Muscle of arm (tissue), 1 donor: ENCODE measurements at regions not wholly inside any gene's neighbourhood (a gene's known extent, or its start where the extent isn't known, plus 50 kb on each side); places are given as distances from the start of the nearest gene placed in this dataset.
"Not testable (repeated sequence)": the region's sequence is repeated elsewhere in the genome, so short reads cannot be mapped to it uniquely, and the experiment has no call there.

Source experiments
- DNase-seq: peaks from one replicate; pipeline ENCODE4 v3.0.0-alpha.2; 2013

DNA sequence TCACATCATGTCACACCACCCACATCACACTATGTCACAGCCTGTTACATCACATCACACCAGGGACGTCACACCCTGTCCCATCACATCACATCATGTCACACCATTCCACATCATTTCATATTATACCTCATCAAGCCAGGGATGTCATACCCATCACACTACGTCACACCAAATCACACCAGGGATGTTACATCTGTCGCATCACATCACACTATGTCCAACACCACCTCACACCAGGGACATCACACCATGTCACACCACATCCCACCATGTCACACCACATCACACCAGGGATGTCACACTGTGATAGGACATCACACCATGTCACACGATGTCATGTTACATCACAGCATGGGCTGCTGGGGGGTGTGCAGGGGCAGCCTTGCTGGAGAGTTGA lies 110.6 kb downstream of the TMEM121 start:
- DNase-seq = no peak

DNA sequence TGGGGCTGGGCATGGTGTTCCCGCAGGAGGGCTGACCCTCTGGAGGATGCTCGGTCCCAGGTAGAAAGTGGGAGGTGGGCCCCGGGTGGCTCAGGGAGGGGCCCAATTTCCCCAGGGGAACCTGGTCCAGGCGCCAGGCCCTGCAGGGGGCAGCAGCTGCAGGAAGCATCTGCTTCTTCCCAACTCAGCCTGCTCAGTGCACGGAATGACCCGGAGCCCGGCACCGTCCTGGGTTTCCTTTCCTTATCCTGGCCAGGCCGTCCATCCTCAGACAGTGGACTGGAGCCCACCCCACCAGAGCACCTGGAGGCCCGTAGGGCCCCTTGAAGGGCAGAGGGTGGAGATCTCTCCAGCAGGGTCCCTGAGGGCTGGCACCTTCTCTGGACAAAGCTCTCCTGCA lies 111.0 kb downstream of the TMEM121 start:
- DNase-seq = not testable (repeated sequence)

DNA sequence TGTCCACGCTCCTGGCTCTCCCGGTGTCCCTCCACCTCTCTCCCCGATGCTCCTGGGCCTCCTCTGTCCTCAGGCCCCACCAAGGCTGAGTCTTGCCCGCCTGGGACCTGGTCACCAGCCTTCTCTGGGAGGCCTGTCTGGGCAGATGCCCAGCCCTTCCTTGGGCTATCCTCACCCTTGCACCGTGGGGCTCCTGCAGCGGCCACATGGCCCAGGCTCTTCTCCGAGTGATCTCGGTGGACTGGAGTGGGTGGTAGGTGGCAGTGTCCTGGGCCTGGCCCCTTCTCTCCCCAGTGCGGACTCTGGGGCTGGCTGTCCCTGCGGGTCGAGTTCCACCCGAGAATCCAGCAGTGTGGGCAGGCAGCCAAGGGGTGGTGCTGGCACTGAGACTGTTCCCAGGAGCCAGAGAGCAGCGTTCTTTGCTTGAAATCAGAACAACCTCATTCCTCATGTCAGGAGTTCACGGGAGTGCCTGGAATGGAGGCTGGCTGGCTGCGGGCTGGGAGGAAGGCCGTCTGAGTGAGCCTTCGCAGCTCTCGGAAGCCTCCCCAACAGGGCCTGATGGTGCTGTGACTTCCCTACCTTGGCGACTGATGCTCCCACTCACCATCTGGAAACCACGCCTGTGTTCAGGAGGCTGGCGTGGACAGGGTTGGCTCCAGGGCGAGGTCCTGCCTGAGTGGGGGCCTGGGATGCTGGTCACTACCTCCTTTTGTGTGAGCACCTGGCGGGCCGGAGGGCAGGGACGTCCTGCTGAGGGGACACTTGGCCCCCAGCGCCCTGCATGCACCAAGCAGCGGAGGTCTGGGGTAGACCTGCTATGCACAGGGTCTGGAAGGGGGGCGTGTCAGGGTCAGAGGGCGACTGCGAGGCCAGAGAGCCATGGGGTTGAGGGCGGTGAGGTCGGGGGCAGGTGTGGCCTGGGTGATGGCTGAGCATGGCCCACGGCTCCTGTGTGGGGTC lies 113.9 kb downstream of the TMEM121 start:
- not testable (repeated sequence) for DNase-seq

DNA sequence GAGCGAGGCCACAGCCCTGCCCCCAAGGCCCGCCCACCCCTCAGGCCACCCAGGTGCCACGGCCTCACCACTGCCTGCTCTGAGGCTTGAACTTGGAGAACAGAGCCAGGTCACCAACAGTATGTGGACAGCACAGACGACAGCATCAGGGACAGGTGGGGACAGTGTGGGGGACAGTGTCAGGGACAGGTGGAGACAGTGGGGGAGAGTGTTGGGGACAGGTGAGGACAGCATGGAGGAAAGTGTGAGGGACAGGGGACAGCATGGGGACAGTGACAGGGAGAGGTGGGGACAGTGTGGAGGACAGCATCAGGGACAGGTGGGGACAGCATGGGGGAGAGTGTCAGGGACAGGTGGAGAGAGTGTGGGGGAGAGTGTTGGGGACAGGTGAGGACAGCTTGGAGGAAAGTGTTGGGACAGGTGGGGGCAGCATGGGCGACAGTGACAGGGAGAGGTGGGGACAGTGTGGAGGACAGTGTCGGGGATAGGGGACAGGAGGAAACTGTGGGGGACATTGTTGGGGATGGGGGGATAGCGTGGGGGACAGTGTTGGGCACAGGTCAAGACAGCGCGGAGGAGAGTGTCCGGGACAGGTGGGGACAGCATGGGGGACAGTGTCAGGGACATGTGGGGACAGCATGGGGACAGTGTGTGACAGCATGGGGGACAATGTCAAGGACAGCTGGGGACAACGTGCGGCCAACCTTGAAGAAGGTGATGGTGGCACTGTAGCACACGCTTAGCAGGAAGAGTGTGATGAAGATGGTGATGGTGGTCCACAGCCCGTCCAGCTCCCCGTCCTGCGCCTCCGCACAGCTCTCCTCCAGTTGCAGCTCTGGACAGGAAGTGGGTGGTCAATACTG lies 114.9 kb downstream of the TMEM121 start:
- no peak for DNase-seq

DNA sequence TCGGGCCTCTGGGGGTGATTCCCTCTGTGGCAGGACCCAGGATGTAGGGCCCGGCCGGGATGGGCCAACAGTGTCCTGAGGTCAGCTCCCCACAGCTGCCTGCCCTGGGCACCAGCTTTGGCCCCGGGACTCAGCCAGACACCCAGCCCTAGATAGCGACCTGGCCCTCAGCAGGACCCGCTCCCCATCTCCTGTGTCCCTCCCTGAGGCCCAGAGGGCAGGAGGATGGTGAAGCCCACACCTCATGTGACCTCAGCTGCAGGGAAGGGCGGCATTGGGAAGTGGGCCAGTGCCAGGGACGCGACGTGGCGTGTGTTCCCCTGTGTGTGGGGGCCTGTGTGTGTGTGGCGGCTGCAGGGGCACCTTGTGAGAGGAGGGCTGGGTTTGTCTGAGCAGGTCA lies 115.6 kb downstream of the TMEM121 start:
- DNase-seq = not testable (repeated sequence)

DNA sequence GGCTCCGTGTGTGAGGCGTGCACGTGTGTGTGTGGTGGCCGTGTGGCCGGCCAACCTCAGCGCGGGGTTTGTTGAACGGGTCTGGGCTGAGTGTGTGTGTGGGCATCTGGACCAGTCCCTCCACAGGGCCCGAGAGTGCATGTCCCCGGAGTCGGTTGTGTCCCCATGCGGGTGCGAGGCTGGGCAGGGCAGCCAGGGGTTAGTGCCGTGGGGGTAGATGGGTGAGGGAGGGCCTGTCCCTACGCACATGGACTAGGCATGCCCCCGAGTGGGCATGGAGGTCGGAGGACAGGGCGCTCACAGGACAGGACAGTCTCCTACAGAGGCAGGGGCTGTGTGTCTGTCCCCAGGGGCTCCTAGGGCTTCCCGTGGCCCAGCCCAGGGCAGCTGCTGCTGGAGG lies 116.1 kb downstream of the TMEM121 start:
- DNase-seq = not testable (repeated sequence)

DNA sequence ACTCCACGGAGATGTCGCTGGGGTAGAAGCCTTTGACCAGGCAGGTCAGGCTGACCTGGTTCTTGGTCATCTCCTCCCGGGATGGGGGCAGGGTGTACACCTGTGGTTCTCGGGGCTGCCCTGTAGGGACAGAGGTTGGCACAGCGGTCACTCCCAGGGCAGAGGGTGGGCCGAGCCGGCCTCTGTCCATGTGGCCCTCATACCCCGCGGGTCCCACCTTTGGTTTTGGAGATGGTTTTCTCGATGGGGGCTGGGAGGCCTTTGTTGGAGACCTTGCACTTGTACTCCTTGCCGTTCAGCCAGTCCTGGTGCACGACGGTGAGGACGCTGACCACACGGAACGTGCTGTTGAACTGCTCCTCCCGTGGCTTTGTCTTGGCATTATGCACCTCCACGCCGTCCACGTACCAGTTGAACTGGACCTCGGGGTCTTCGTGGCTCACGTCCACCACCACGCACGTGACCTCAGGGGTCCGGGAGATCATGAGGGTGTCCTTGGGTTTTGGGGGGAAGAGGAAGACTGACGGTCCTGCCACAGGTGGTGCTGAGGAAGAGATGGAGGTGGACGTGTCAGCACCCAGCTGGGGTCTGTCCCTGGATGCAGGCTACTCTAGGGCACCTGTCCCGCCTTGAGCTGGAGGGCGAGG lies 117.1 kb downstream of the TMEM121 start:
- DNase-seq = not testable (repeated sequence)

DNA sequence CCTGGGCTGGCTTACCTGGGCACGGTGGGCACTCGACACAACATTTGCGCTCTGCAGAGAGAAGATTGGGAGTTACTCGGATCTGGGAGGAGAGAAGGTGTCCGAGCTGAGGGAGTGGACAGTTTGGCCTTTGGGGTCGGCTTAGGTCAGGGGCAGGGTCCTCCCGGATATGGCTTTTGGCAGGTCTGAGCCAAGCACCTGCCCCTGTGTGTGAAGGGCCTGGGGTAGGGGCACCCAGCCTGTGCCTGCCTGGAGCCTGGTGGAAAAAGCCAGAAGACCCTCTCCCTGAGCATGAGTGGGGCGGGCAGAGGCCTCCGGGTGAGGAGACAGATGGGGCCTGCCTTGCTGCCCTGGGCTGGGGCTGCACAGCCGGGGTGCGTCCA lies 117.7 kb downstream of the TMEM121 start:
- DNase-seq = not testable (repeated sequence)

DNA sequence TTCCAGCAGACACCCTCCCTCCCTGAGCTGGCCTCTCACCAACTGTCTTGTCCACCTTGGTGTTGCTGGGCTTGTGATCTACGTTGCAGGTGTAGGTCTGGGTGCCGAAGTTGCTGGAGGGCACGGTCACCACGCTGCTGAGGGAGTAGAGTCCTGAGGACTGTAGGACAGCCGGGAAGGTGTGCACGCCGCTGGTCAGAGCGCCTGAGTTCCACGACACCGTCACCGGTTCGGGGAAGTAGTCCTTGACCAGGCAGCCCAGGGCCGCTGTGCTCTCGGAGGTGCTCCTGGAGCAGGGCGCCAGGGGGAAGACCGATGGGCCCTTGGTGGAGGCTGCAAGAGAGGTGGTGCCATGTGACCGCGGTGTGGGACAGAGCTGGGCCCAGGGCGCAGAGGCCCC lies 118.1 kb downstream of the TMEM121 start:
- not testable (repeated sequence) for DNase-seq

DNA sequence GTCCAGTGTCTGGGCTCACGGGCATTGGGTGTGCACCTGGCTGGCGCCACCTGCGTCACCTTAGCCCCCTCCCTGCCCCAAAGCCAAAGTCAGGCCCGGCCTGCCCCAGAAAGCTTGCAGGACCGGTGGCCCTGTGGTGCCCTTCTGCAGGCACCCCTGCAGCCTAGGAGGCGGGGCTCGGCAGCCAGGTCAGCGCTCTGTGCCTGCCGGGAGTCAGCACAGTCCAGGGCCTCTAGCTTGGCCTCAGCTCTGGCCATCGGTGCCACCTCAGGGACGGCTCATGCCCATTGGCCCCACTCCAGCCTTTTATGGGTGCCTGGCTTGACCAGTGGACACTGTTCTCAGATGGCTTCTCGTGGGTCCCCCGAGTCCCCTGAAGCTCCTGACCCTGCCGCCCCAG lies 118.5 kb downstream of the TMEM121 start:
- DNase-seq = not testable (repeated sequence)

DNA sequence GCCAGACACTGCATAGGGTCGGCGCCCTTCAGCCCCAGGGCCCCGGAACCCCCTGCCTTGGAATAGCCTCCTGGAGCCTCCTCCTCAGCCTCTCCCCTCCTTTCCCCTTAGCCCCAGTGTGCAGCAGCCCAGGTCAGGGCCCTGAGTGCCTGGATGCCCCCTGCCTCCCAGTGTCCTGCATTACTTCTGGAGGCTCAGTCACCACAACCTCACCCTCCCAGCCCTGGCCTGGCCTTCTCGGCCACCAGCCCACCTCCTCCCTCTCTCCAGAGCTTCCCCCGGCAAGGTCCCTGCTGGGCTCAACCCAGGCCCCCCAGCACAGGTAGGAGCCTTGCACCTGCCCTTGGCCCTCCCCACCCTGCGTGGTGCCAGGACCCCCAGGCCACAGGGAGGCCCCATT lies 119.0 kb downstream of the TMEM121 start:
- not testable (repeated sequence) for DNase-seq

DNA sequence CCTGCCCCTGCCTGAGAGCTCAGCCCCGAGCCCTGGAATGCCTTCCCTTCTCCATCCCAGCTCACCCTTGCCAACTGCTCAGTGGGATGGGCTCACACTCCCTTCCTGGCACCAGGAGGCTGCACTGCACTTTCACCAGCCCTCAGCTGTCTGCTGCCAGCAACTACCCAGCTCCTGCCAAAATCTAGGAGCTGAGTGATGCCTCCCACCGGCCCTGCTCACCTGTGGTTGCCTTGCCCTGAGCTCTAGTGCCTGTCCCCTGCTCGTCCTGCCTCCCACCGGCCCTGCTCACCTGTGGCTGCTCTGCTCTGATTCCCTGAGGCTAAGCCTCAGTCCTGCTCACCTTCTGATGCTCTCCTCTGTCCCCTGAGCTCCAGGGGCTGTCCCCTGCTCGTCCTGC lies 119.8 kb downstream of the TMEM121 start:
- DNase-seq = no peak

DNA sequence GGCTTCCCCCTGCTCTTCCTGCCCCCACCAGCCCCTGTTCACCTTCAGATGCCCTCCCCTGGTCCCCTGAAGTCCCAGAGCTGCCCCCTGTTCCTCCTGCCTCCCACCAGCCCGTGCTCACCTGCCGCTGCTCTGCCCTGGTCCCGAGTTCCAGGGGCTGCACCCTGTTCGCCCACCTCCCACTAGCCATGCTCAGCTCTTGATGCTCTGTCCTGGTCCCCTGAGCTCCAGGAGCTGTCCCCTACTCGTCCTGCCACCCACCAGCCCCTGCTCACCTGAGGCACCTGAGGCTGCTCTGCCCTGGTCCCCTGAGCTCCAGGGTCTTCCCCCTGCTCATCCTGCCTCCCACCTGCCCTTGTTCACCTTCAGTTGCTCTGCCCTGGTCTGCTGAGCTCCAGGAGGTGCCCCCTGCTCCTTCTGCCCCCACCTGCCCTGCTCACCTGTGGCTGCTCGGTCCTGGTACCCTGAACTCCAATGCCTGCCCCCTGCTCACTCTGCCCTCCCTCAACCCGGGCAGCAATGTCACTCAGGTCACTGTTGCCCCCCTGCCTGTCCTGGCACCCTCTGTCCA lies 120.4 kb downstream of the TMEM121 start:
- DNase-seq = not testable (repeated sequence)

DNA sequence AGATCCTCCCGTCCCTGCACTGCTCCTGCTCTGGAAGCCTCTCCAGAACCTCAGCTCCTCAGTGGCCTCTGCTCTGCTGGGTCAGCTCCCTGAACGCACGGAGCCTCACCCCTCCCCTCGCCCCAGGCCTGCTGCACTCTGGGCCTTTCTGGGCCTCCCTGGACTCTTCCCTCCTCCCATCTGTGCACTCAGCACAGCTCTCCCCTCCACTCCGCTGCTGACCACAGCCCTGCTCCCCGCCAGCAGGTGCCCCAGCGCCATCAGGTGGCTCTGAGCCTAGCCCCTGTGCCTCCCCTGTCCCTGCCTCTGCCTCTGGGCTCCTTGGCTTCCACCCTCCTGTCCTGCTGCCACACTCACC lies 121.0 kb downstream of the TMEM121 start:
- DNase-seq = not testable (repeated sequence)

DNA sequence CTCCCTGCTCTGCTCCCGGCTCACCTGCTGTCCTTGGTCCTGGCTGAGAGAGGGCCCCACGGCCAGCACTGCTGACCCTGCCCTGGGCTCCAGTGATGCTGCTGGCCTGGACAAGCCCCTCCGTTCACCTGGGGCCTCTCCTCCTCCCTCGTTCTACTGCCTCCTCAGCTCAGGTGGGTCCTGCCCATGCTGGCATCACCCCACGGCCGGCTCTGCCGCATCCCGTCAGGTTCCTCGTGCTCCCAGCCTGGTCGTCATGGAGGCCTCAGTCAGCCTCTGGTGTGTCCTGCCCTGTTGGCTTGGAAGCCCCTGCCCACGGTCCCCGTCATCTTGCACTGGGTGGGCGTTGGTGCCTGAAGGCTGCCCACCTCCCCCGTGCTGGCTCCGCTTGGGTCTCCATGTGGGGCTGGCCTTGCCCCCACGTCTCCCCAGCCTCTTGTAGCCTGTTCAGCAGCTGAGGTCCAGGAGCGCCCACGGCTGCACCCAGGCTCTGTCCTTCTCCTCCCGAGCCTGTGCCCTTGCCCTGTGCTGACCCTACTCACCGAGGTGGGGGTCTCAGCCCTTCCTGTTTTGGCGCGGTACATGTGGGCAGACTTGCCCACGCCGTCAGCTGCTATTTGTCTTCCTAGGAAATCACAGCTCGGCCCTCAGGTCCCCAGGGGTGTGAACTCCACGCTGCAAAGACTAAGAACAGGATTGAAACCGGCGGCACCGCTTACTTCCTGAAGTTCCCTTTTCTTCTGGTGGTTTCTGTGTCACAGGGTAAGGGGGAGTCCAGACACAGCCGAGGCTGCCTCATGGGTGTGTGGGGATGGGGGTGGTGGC lies 121.6 kb downstream of the TMEM121 start:
- DNase-seq = no peak

DNA sequence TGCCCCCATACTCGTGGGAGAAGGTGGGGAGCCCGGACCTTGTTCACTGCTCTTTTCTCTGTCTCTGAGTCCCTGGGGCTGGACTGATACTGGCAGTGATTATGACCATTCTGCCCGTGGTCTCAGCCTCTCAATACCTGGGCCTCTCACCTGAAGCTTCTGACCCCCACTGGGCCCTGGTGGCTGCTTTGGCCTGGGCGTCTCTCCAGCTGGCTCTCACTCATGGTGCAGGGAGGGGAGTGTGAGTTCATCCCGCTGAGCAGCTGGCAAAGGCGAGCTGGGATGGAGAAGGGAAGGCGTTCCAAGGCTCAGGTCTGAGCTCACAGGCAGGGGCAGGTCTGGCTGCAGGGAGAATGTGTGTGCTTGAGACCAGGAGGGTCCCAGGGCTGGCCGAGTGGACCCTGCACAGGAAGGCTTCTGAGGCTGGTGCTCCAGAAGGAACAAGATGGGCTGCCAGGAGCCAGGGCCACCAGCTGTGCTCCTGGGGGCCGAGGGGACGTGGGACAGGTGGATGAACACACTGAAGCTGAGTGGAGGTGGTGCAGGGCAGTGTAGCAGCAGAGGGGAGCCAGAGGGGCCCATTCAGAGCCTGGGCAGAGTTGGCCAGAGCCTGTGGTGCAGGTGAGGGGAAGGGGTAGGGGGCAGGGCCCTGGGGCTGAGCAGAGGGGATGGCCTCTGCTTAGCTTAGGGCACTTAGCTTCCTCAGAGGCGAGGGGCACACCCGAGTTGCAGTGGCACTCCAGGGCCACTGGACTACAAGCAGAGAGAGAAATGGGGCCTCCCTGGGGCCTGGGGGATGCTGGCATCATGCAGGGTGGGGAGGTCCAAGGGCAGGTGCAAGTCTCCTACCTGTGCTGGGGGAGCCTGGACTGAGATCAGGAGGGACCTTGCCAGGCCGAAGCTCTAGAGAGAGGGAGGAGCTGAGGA lies 122.5 kb downstream of the TMEM121 start:
- DNase-seq = not testable (repeated sequence)

DNA sequence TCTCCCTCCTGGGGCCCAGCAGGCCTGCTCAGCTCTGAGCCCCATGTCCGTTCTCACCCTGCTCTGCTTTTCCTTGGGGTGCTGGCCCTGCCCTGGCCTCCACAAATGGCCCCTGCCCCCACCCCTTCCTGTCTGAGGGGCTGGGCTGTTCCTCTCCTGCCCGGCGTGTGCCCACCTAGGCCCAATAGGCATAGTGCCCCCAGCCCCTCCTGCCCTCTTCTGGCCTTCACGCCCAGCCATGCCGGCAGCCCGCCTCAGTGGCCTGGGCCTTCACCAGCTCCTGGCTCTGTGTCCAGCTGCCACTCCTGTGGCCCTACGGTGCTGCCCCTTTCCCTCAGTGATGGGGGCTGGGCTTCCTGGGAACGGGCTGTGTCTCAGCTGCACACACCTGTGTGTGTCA lies 125.9 kb downstream of the TMEM121 start:
- DNase-seq = not testable (repeated sequence)

DNA sequence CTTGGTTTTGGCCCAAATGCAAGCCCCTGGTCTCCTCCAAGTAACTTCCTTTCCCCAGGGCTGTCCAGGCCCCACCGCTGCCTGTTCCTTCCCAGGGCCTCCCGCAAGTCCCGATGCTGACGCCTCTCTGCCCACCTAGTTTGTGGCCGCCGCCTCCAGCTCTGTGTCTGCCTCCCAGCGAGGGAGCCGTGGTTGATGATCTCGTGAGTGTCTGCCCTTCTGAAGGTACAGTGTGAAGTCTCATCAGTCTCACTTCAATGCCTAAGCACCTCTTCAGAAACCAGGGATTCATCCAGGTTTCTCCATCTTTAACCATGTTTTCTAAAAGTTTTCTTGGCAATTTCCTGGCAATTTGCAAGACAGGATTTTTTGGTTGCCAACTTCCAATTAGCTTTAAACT lies 127.5 kb downstream of the TMEM121 start:
- not testable (repeated sequence) for DNase-seq

DNA sequence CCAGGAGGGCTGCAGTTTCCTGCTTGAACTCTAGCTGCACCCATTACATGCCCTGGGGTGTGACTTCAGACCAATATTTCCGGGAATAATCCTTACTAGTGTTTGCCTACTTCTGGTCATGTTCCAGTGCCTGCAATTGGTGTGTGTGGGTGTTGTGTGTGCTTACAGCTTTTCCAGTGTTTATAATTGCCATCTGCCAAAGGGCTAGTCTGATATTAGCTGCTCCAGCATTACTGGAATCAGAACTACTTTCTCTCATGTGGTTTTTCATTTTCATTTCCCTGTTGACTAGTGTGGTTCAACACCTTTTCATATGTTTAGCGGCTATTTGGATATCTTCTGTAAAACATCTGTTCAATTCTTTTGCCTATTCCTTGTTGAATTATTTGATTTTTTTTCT lies 132.9 kb downstream of the TMEM121 start:
- DNase-seq = not testable (repeated sequence)
